GM21526 (cell line): ENCODE measurements at regions not wholly inside any gene's neighbourhood (a gene's known extent, or its start where the extent isn't known, plus 50 kb on each side); places are given as distances from the start of the nearest gene placed in this dataset.

Experiments
- ATAC-seq: cut with Tn5 transposase; IDR thresholded peaks from one replicate; pipeline ENCODE4 v1.9.1; 2021; ENCODE audit warnings: moderate library complexity; ENCODE audit not compliant: unreplicated experiment, low FRiP score

DNA sequence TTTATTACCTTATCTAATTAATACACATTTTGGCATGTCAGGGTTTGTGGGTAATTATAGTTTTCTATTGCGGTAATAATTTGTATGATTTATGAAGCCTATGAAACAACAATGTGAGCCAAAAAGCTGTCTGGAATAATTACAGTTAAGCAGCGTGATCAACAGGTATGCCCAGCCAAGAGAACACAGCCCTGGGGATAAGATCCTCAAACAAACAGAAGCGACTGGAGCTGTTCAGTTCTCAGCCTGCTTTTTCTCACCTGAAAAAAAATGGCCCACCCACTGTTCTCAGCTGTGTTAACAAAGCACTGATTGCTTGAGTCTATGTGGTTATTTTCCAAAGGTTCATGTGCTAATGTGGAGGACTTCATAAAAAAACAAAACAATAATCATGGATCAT lies 855.8 kb downstream of the GATA3 start:
- ATAC-seq, result no peak

DNA sequence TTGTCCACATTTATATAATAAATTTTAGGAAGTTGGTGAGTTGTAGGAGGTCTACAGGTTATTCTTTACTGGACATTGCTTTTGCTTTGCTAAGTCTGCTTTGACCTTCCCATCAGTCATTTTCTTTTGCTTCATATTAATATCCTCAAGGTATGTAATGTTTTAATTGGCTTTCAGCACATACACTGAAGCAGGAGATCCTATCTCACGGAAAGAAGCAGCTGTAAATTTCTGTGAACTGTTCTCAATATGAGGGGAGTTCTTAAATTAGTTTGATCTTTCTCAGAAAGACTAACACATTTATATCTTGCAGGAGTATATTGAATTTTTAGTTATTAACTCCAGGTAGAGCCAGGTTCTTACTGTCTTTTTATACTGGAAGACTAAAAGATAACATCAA lies 856.5 kb downstream of the GATA3 start:
- ATAC-seq, result no peak

DNA sequence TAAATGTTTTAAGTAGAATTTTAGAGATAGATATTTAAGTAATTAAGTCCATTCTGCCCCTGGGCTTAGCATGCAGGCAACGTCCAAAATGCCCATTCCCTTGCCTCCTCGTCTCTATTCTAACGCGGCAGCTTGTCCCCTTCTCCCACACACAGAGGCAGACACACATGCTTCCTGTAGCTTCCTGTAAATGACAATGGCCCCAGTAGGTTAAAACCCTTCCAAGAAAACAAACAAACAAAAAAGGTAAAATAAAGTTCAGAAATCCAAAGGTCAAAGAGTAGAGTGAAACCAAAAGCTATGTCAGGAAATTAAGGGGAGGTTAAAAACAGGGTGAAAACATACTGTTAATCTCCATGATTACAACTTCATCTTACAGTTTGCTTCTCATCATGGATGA lies 857.6 kb downstream of the GATA3 start:
- no peak for ATAC-seq

DNA sequence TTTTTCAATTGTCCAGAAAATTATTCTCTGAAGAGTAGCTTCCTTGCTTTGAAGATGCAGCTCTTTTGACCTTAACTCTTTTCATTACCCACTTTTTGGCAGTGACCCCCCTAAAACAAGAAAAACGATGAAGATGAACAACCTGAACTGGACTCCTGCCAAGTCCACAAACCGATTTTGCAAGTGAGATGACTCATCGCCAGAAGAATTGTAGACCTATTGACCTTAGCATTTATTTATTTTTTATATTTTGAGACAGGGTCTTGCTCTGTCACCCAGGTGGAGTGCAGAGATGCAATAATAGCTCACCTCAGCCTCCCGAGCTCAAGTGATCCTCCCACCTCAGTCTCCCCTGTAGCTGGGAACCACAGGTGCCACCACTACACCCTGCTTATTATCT lies 859.2 kb downstream of the GATA3 start:
- ATAC-seq, result no peak

DNA sequence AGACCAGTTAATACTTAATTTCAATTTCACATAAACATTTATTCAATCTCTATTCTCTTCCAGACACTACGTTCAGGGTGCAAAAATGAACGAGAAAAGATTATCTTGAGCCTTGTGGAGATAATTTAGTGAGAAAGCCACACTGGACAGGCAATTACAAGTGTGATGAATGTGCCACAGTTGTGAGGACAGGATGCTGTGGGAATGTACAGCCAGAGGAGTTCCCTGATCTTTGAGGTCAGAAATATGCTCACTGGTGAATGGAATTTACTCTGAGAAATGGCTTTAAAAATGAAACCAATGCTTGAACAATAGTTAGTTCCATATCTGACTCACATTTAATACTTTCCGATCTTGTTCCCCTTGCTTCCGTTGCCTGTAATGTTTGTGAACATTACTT lies 864.8 kb downstream of the GATA3 start:
- no peak for ATAC-seq

DNA sequence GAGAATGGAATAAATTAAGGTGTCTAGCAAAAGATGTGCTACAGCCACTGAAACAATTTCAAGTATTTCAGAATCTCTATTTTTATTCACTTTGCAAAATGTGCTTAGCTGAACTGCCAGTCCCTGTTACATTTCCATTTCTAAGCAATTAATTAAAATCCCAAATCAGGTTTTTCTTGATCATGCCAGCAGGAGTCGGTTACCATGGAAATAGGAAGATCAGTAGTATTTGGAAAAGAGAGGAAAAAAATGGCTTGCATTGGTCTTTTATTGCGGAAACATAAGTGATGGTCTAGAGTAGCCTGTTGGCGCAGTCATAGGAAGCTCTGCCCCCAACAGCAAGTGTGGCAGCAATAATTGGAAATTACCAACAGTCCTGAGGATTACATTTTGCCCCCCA lies 867.1 kb downstream of the GATA3 start:
- ATAC-seq, result no peak

DNA sequence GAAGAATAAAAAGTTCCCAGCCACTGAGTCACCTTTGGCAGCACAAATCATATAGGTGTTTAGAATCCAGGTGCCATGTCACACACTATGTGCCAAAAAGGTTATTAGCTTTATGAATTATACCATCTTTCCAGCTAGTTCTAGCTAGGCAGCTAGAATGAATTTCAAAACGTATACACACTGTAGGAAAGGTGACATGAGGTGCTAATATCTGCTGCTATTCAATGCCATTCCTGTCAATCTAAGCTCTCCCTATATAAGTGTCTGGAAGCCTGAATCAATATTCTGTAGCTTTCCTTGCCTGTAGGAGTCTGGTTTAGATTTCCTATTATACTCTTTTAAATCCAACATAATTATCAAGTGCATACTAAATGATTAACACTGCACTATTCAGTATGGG lies 868.6 kb downstream of the GATA3 start:
- no peak for ATAC-seq

DNA sequence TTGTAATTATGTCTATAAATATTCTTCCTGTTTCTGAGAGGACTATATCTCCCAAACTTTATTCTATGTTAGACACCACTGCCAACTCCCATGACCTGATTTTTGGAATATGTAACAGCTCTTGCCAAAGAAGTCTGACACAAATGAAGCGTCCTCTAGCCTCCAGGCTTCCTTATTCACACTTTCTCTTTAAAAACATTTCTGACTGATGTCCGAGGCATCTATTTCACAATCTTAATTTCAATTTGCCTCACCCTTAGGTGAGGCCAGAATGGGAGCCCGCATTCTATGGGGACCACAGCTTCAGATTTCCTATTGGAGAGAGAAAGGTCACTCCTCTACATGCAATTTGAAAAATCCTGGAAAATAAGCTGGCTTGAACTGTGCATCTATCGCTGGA lies 873.2 kb downstream of the GATA3 start:
- ATAC-seq, result no peak

DNA sequence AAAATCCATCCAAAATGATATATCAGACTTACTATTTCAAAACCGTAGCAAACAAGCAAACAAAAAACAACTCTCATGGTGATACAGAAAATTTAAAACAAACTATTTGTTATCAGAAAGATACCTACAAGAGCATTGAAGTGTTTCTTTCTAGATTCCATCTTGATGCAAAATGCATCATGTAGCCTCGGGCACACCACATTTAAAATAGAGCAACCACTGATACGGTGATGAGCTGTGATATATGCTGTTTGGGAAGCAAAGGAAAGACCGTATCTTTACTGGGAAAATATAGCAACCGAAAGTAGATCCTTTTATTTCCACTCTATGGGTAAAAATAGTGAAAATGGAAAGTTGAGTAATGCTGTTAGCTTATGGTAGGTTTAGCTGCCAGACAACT lies 892.0 kb downstream of the GATA3 start:
- no peak for ATAC-seq

DNA sequence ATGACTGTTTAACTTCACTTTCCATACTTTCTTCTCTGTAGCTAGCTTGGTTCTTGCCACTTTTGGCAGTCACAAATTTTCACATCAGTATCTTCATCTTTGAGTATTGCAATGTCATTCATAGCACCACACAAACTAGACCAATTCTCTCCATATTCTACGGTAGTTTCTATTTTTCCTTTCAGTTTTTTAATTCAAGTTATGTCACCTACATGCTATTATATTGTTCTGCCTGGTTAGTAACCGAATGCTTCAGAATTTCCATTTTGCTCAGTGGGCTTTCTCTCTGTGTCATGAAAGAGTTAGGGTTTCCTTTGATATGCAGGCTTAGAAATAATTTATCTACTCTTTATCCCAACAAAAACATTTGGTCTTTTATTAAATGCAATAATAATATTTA lies 896.5 kb downstream of the GATA3 start:
- no peak for ATAC-seq

DNA sequence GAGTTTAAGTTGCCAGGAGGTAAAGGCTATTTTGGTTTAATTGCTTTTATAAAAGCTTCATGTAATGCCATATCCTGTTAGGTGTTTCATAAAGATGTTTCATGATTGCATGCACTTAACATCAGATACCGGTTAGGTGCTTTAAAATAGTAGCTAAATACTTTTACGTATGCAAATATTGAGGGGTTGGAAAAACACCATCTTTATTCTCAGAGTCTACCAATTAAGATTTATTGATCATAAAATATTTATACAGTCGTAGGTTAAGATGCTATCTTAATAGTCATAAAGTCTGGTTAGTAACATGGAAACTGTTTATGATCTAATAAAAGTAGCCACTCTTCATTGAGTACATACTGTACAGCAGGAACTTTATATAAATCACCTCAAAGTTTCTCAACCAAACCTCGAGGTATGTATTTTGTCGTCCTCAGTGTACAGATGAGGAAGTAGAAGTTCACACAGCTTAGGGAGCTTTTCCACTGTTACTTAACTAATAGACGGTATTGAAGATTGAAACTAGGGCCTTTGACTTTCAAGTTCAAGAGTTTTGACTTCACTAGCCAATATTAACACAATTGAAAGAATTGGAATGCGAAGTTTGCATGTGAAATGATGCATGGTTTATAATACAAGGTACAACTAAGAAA lies 897.1 kb downstream of the GATA3 start:
- ATAC-seq, result no peak

DNA sequence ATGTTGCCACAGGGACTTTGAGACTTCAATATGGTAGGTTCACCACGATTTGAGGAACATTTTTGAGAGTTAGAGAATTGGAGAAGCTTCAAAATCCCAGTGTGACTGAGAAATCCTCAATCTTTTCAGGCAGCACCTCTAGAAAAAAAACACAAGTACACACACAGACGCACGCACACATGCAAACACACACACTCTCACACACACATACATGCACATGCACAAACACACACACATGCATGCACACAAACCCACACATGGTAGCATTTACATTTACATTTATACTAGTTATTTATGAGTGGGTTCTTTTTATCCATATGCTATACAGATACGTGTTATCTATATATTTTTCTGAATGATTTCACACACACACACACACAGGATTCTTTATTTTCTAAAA lies 901.9 kb downstream of the GATA3 start:
- no peak for ATAC-seq

DNA sequence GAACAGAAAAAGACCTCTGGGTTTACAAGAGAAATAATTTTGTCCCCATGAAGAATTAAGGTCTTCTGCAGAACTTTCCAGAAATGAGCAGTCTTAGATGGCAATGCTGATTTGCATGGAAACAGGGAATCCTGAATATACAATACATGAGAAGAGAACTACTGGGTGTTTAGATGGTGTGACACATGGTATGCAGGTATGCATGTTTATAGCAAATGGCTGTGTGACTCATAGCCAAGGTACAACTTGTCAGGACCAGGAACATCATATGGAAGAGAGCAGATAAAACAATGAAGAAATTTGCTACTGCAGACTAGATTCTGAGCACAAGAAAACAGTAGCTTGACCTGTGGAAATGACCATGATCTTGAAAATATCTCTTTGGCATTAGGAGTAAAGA lies 907.8 kb downstream of the GATA3 start:
- no peak for ATAC-seq

DNA sequence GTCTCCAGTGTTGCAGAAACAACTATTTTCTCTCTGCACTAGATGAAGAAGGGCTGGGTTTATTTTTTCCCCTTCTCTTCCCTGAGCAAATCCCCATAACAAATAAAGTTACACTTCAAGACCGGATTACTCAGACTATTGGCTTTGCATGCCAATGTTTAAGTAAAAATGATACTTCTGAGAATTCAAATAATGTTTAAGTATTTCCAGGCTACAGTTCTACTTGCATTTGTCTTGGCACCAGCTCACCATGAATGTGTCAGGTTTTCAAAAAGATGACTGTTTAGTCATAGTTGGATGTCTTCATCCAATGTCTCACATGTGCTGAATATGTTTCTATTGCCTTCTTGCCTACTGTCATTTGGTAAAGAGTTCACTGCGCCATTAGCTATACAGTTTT lies 912.6 kb downstream of the GATA3 start:
- ATAC-seq, result no peak

DNA sequence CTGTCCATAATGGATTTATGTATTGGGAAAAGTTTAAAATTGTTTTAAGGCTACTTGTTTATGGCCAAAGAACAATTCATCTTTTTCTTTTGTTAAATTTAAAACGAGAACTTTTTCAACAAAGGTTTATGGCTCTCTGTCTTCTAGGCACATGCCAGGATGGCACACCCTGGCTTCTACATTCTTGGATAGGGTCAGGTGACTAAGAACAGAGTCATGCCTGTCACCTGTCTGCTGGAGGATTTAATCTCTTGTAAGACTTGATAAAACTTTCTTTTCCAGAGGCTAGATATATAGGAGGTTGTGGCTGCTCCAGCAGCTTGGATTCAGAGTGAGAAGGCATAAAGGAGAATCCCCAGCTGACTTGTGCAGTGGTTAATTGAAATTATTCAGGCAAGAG lies 915.4 kb downstream of the GATA3 start:
- ATAC-seq, result no peak

DNA sequence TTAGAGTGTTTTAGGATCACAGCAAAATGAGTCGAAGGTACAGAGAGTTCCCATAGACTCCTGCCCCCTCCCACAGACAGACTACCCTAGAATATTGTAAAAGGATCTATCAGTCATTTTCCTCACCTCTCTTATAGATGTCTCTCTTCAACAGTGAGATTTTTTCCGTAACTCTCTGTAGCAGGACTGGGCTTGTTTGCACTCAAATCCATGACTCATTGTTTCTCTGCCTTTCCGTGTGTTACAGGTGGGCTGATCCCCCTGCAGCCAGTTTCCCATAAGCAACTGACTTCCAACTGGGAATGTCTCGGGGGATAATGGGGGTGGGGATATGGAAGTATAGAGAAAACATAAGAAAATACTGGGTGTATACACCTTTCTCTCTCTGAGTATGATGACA lies 921.0 kb downstream of the GATA3 start:
- ATAC-seq, result no peak

DNA sequence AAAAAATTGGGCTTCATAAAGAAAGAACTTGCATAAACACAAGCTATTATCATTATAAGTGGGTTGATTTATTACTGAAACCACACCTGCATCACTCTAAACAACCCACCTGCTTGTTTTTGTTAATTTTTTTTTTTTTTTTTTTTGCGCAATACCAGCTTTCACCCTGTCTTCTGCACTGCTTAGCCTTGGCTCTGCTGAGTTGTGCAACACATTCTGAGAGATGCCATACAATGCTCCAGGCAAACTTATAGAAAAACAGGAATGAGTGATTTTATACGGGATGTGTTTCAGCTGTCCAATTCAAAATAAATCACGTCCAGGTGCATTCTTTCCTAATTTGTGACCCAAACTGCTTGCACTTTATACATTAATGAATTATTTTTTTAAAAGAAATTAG lies 923.6 kb downstream of the GATA3 start:
- ATAC-seq, result no peak

DNA sequence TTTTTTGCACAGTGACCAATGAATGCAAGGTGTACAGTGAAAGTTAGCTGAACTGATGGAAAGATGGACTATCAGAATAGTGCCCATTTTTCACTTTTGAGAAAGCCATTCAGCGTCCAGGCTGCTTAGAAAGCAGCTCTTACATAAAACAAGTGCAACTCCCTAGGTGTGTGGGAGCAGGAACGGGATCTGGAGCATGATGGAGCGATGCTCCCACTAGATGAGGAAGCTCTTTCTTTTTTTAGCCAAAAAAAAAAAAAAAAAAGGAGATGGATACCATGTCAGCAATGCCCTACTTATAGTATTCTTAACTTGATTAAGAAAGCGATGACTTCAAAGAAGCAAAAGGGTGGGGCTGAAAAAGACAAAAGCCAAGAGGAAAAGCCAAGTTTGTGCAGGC lies 925.5 kb downstream of the GATA3 start:
- no peak for ATAC-seq

DNA sequence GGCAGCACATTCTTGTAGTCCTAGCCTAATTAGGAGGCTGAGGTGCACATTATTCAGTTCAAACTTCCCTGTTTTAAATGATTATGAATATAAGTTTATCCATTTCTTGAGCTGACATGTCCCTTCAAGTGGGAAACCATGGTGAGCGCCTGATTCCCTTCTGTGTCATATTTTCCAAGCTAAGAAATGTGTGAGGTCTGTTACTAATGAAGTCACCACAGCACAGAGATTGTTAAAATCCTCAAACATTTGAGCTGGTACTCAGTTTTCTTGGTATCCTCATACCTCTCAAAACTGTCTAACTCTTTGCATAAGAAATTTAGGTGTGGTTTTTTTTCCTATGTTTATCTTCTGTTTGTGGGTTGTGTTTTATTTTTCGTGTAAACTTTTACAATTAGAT lies 926.8 kb downstream of the GATA3 start:
- ATAC-seq, result no peak

DNA sequence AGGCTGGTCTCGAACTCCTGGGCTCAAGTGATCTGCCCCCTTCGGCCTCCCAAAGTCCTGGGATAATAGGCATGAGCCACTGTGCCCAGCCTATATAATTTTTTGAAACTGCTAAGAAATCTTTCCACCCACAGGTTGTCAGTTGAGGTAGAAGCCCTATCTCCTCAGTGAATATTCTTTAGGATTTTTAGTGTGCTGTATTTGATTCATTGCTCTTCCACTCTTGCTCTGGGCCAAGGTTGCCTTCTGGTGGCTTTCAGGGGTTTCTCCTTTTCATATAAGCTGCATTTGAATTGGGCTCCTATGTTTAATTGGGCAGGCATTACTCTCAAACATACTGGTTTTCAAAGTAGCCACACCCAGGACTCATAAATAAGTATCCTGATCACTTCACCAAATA lies 931.2 kb downstream of the GATA3 start:
- no peak for ATAC-seq

DNA sequence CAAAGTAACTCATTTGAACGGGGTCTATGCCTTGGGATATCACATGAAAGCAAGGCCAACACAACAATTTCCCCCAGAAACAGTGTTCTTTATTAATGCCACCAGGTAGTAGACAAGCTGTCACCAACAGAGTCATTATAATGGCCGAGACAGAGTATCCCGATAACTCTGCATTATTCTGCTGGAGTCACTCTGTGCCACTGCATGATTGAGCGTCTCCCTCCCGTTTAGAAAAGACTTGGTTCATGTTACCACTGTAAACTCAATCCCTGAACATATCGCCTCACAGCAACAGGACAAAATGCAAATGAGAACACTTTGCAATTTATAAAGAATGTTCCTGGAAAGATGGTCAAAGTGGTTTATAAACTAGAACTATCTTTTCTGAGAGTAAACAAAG lies 932.5 kb downstream of the GATA3 start:
- ATAC-seq, result no peak

DNA sequence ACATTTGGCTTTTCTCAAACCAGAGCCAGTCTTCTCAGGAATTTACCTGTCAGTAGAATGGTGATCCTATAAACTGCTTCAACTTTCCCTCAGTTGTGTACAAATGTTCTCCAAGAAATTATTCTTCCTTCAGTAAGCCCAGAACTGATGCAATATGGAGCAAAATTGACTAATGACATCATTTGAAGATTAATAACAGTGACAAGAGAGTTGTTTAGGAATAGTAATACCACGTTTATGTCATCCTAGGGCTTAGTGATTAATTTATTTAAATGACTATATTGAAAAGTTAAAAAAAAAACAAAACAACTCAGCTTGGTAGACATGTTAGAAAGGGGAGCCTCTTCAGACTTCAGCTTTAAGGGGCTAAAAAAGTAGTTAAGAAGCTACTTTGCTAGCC lies 933.2 kb downstream of the GATA3 start:
- no peak for ATAC-seq

DNA sequence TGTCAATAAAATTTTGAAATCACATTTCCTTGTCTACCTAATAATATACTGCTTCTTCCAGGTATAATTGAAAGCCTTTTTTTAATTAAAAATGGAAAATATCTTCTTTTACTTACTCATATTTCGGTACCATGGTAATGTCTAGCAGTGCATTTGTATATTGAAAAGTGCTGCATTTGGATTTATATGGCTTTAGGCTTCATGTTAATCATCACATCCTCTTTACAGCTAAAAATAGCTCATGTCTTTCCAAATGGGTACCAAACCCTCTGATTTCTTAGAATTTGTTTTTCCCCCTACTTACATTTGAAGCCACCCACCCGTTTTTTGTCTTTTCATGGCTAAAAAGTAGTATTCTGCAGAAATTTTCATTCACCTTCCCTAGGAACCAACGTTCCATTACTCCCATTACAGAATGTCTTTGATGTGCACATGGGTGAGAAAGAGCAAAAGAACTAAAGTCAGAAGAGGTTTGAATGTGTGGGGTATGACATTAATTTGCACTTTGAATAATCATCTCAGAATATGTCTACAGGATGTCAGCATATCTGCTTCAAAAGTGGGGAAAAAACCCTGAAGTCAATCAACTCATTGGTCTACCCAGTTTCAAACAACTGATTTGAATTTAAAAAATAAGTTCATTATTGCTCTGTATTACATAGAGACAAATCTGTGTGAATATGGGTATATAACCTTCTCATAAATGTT lies 935.9 kb downstream of the GATA3 start:
- no peak for ATAC-seq
